Heart right ventricle (tissue), 16 donors: ENCODE measurements at regions not wholly inside any gene's neighbourhood (a gene's known extent, or its start where the extent isn't known, plus 50 kb on each side); places are given as distances from the start of the nearest gene placed in this dataset.

ENCODE experiments used
- ATAC-seq, 8 donors: fragments of 200-7000 bp; cut with Tn5 transposase; one replicate each; pipeline ENCODE4 v1.9.1; 2020; ENCODE audit warnings: mild to moderate bottlenecking in 8 of 8, moderate library complexity in 8 of 8, moderate number of reproducible peaks in 1 of 8
- DNase-seq, 2 donors: peaks; one replicate each; pipeline ENCODE4 v3.0.0-alpha.2; 2020
- H3K27ac ChIP-seq, 10 donors: fragments of 200-600 bp; sonication (generic) in 2 of 10; one replicate each; pipeline versions ENCODE4 v1.5.0 to v1.8.0; 2020 to 2022; ENCODE audit warnings: mild to moderate bottlenecking in 3 of 10
- H3K27me3 ChIP-seq, 7 donors: fragments of 200-600 bp; one replicate each; pipeline ENCODE4 v1.8.0; 2021 to 2022; ENCODE audit warnings: mild to moderate bottlenecking in 2 of 7
- H3K36me3 ChIP-seq, 9 donors: fragments of 200-600 bp; sonication (generic) in 1 of 9; one replicate each; pipeline versions ENCODE4 v1.5.0 to v1.8.0; 2020 to 2022; ENCODE audit warnings: mild to moderate bottlenecking in 2 of 9
- H3K4me1 ChIP-seq, 9 donors: fragments of 200-600 bp; sonication (generic) in 1 of 9; one replicate each; pipeline versions ENCODE4 v1.5.0 to v1.8.0; 2020 to 2022; ENCODE audit warnings: mild to moderate bottlenecking in 4 of 9
- H3K4me3 ChIP-seq, 10 donors: fragments of 200-600 bp; sonication (generic) in 2 of 10; one replicate each; pipeline versions ENCODE4 v1.5.0 to v1.8.0; 2020 to 2022; ENCODE audit warnings: mild to moderate bottlenecking in 7 of 10, moderate library complexity in 2 of 10
- H3K9me3 ChIP-seq, 11 donors: fragments of 200-600 bp in 10 of 11; sonication (generic) in 2 of 11; one replicate each; pipeline versions ENCODE4 v1.5.0 to v1.8.0; 2013 to 2022; ENCODE audit warnings: mild to moderate bottlenecking in 2 of 11, control low read depth in 1 of 11, moderate library complexity in 1 of 11
- WGBS, 2 donors: extraction: QIAGEN DNeasy Blood & Tissue Kit; methylation state at CpG; one replicate each; pipeline ENCODE4 v1.1.7; 2013; ENCODE audit warnings: inconsistent platforms in 1 of 2; 5-methylcytosine and 5-hydroxymethylcytosine counted together
- intact Hi-C, 10 donors: fragments of 100-400 bp; cut with DNase I; formaldehyde crosslinking; loops; one replicate each; pipeline versions ENCODE4 v1.11.1 to v1.14.2; 2022
- TF ChIP-seq, protein P1 (sequence below), 9 donors: fragments of 200-600 bp; sonication (generic) in 2 of 9; IDR thresholded peaks; one replicate each; pipeline versions ENCODE4 v1.5.0 to v1.8.0; 2021 to 2022; ENCODE audit warnings: antibody characterized with exemption in 9 of 9, mild to moderate bottlenecking in 5 of 9, moderate library complexity in 1 of 9
- donor health status: Arrhythmogenic right ventricular cardiomyopathy.
- donor health status: ischemic (EF 13 %, LVEDD 7.1; RV severe dilation, severe dysfunction).
- donor health status: healthy with polysubstance abuse.
- donor health status: DM: no; HTN: yes; CAD: no.
- donor health status: DM: no; HTN: no; CAD: no.
- donor health status: ischemic (EF 25% LVEDD 6.9; RV normal size, moderate dysfunction).
- donor health status: ischemic (EF 25% LVEDD 5.7; RV mildly dilated, moderate dysfunction).
- donor health status: healthy.
- donor health status: DM: yes; HTN: yes; CAD: no.
- donor health status: Ischemic cardiomyopathy.
- donor health status: ischemic (EF 35%, LVEDD 5.7; RV mildly dilated, moderate dysfunction).
- donor health status: nonischemic (EF 11% LVEDD 7.7; RV severe dilation, severe dysfunction).
- donor health status: DM: yes; HTN: yes; CAD: no.
- donor health status: PGD.
- donor health status: ischemic (EF 29% LVEDD 5.4; RV normal size, mild dysfunction).
- donor health status: nonischemic (EF 23%, LVEDD 6.1; RV moderate dilation, normal function).

DNA sequence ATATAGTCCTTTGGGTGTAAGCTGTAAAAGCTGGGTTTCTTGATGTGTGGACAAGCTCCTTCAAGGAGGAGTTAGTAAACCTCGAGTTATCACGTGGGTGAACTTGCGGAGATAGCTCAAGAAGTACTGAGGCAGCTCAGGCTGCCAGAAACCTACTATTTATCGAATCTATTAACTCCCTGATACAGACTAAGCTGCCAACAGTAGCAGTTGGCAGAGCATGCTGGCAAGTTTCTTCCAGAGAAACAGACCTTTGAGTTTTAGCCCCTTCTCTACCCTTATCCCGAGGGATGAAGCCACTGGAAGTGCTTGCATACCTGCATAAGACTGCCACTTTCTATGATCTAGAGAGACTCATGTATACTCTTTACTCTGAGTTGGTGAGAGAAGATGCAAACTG, 624.5 kb upstream of the USP24 start:
- no peak for DNase-seq
- Histone ChIP-seq H3K36me3 (no peaks in the 10 kb centered on the region), H3K9me3 (no peaks in the 10 kb centered on the region), H3K4me3 (no peak overlapping the region), H3K27ac (no peak overlapping the region), H3K4me1 (no peaks in the 10 kb centered on the region), H3K27me3 (peaks cover 0 to 5% (median 0%) of the 10 kb centered on the region in 7 donors)
- ATAC-seq, result no peak
- intact Hi-C loops, result no loop called here
- TF ChIP-seq, protein P1, sequence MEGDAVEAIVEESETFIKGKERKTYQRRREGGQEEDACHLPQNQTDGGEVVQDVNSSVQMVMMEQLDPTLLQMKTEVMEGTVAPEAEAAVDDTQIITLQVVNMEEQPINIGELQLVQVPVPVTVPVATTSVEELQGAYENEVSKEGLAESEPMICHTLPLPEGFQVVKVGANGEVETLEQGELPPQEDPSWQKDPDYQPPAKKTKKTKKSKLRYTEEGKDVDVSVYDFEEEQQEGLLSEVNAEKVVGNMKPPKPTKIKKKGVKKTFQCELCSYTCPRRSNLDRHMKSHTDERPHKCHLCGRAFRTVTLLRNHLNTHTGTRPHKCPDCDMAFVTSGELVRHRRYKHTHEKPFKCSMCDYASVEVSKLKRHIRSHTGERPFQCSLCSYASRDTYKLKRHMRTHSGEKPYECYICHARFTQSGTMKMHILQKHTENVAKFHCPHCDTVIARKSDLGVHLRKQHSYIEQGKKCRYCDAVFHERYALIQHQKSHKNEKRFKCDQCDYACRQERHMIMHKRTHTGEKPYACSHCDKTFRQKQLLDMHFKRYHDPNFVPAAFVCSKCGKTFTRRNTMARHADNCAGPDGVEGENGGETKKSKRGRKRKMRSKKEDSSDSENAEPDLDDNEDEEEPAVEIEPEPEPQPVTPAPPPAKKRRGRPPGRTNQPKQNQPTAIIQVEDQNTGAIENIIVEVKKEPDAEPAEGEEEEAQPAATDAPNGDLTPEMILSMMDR (IDR thresholded peaks at IDR 0.05), result no peak
- WGBS, 2 donors, result 77 to 80% methylated on average over 5 of the region's 5 CpGs

DNA sequence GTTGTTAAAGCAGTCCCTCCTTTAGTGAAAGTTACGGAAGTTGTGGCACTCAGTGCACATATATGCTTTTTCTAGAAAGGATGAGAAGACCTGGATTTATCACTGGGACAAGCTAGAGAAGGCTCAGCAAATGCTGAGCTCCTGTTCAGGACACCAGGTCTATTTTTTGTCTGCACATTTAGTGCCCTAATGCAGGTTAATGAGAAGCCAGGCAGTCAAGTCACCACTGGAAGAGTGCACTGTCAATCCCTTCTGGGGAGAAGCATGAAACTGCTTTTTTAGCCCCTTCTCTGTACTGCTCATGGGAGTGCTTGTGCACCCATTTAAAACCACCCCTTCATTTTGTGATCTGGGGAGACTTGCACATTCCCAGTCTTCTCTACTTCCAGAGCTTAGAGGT, 624.1 kb upstream of the USP24 start:
- Histone ChIP-seq H3K27me3 (peaks cover 0 to 5% (median 0%) of the 10 kb centered on the region in 7 donors), H3K27ac (no peak overlapping the region), H3K9me3 (no peaks in the 10 kb centered on the region), H3K4me3 (no peak overlapping the region), H3K36me3 (no peaks in the 10 kb centered on the region), H3K4me1 (no peaks in the 10 kb centered on the region)
- TF ChIP-seq, protein P1 (IDR thresholded peaks at IDR 0.05), result no peak
- ATAC-seq (no peak), DNase-seq (no peak)
- 94 to 100% methylated on average over 1 of the region's 1 CpG for WGBS, 2 donors
- intact Hi-C loops, result no loop called here

DNA sequence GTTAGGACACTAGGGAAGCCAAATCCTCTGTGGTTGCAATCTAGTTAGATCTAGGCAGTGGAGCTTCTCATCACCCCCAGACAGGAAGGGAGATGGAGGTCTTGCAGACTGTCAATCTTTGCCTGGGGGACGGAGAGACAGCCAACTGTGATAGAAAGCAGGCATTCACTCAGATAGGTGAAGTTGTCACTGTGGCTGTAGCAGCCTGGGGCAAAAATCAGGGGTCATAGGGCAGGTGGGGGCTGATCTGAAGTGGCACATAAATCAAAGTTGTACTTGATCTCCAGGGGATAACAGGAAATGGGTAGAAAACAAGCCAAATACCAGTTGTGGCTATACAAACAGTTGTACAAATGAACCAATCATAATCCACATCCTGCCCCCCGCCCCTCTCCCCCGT, 620.9 kb upstream of the USP24 start:
- WGBS, 2 donors, result 76 to 78% methylated on average over 3 of the region's 3 CpGs

DNA sequence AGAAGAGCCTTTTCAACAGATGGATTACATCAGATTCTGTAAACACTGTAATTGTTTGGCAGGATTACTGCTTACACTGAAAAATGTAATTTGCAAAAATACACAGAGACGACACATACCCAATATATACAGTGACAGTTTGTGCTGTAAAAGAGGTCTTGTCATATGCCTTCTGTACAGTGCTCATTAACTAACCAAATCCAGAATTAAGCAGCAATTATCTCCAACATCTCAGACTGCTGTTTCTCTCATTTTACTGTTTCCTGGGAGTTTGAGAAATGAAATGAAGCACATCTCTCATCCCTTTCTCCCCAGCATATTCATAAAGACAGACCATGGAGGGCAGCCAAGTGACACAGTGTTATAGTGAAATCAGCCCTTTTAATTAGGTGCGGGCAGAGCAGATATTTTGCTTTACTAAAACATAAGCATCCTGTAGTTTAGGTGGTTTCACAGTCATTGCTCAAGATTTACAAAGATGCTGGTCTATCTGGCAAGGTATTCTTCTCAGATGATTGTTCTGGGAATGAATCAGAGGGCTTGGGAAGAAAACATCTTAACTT, 618.4 kb upstream of the USP24 start:
- WGBS, 2 donors, result 65 to 71% methylated on average over 2 of the region's 2 CpGs
- ATAC-seq, result no peak
- Histone ChIP-seq H3K4me1 (no peaks in the 10 kb centered on the region), H3K27ac (no peak overlapping the region), H3K9me3 (no peaks in the 10 kb centered on the region), H3K27me3 (no peaks in the 10 kb centered on the region), H3K4me3 (no peak overlapping the region), H3K36me3 (no peaks in the 10 kb centered on the region)
- intact Hi-C loops, result no loop called here
- DNase-seq, result no peak
- TF ChIP-seq, protein P1 (IDR thresholded peaks at IDR 0.05), result no peak

More for the DNA sequence above, 620.9 kb upstream of the USP24 start:
- no peak overlapping the region for H3K27ac ChIP-seq
- no peaks in the 10 kb centered on the region for H3K4me1 ChIP-seq
- no peaks in the 10 kb centered on the region for H3K9me3 ChIP-seq
- intact Hi-C loops, result no loop called here
- H3K27me3 ChIP-seq, result peaks cover 0 to 5% (median 0%) of the 10 kb centered on the region in 7 donors
- H3K4me3 ChIP-seq, result no peak overlapping the region
- ATAC-seq (no peak), DNase-seq (no peak)
- TF ChIP-seq, protein P1 (IDR thresholded peaks at IDR 0.05), result no peak
- H3K36me3 ChIP-seq, result no peaks in the 10 kb centered on the region
